Mesothelial cell of epicardium (in vitro differentiated cells): ENCODE measurements at regions not wholly inside any gene's neighbourhood (a gene's known extent, or its start where the extent isn't known, plus 50 kb on each side); places are given as distances from the start of the nearest gene placed in this dataset.

Experiments
- DNase-seq, 2 experiments: peaks; one replicate each; pipeline ENCODE4 v3.0.0; 2021; ENCODE audit warnings: low spot score in 2 of 2; ENCODE audit not compliant: unreplicated experiment in 2 of 2
- H3K27ac Mint-ChIP-seq: 2 replicates; pipeline ENCODE4 v1.8.0; 2021; ENCODE audit warnings: mixed read lengths
- H3K27me3 Mint-ChIP-seq: 2 replicates; pipeline ENCODE4 v1.8.0; 2021; ENCODE audit warnings: low read depth, mixed read lengths
- H3K36me3 Mint-ChIP-seq: 2 replicates; pipeline ENCODE4 v1.8.0; 2021; ENCODE audit warnings: mixed read lengths
- H3K4me1 Mint-ChIP-seq: 2 replicates; pipeline ENCODE4 v1.8.0; 2021; ENCODE audit warnings: mixed read lengths
- H3K4me3 Mint-ChIP-seq: 2 replicates; pipeline ENCODE4 v1.8.0; 2021; ENCODE audit warnings: mild to moderate bottlenecking, moderate library complexity, mixed read lengths
- H3K9me3 Mint-ChIP-seq: 2 replicates; pipeline ENCODE4 v1.8.0; 2021; ENCODE audit warnings: mixed read lengths
- TF ChIP-seq, protein P1 (sequence below): fragments of 200-600 bp; sonication (generic); IDR thresholded peaks from one replicate; pipeline ENCODE4 v1.5.0; 2021; ENCODE audit warnings: antibody characterized with exemption; ENCODE audit not compliant: unreplicated experiment

GRCh38 chr11:127133061-127133460 is 132.5 kb upstream of the KIRREL3 start:
- TF ChIP-seq, protein P1, sequence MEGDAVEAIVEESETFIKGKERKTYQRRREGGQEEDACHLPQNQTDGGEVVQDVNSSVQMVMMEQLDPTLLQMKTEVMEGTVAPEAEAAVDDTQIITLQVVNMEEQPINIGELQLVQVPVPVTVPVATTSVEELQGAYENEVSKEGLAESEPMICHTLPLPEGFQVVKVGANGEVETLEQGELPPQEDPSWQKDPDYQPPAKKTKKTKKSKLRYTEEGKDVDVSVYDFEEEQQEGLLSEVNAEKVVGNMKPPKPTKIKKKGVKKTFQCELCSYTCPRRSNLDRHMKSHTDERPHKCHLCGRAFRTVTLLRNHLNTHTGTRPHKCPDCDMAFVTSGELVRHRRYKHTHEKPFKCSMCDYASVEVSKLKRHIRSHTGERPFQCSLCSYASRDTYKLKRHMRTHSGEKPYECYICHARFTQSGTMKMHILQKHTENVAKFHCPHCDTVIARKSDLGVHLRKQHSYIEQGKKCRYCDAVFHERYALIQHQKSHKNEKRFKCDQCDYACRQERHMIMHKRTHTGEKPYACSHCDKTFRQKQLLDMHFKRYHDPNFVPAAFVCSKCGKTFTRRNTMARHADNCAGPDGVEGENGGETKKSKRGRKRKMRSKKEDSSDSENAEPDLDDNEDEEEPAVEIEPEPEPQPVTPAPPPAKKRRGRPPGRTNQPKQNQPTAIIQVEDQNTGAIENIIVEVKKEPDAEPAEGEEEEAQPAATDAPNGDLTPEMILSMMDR, result no peak
- Mint-ChIP-seq H3K27me3 (peaks cover 4% of the 10 kb centered on the region), H3K27ac (no peak overlapping the region), H3K4me3 (no peak overlapping the region), H3K4me1 (no peaks in the 10 kb centered on the region), H3K9me3 (peaks cover 3% of the 10 kb centered on the region), H3K36me3 (no peaks in the 10 kb centered on the region)
- DNase-seq, result no peak

- no peak for DNase-seq
- H3K36me3 Mint-ChIP-seq, result no peaks in the 10 kb centered on the region
- no peaks in the 10 kb centered on the region for H3K4me1 Mint-ChIP-seq
- TF ChIP-seq, protein P1, result no peak
- H3K4me3 Mint-ChIP-seq, result no peak overlapping the region
- no peak overlapping the region for H3K27ac Mint-ChIP-seq
- H3K9me3 Mint-ChIP-seq, result peaks cover 3% of the 10 kb centered on the region
- H3K27me3 Mint-ChIP-seq, result no peaks in the 10 kb centered on the region
These were observed 129.8 kb upstream of the KIRREL3 start for GRCh38 chr11:127130321-127130720.

DNA sequence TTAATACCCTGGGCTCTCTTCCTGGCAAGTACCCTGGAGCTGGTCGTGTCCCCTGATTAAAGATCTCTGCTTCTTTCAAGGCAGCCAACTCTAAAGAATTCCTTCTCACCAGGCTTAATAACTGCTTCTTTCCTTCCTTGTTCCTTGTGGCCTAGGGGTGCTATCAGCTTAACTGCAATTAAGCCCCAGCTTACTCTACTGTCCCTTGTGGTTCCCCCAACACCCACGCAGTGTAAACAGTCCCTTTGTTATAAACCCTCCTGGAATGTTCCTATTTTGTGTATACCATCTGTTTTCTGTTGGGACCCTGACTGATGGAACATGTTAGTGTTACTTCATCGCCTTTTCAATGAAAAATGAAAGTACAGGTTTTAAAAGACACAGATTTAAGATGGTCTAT is 126.4 kb upstream of the KIRREL3 start:
- H3K4me1 Mint-ChIP-seq, result no peaks in the 10 kb centered on the region
- H3K9me3 Mint-ChIP-seq, result no peaks in the 10 kb centered on the region
- H3K27me3 Mint-ChIP-seq, result no peaks in the 10 kb centered on the region
- DNase-seq, result no peak
- no peak overlapping the region for H3K27ac Mint-ChIP-seq
- no peaks in the 10 kb centered on the region for H3K36me3 Mint-ChIP-seq
- TF ChIP-seq, protein P1, result no peak
- no peak overlapping the region for H3K4me3 Mint-ChIP-seq

DNA sequence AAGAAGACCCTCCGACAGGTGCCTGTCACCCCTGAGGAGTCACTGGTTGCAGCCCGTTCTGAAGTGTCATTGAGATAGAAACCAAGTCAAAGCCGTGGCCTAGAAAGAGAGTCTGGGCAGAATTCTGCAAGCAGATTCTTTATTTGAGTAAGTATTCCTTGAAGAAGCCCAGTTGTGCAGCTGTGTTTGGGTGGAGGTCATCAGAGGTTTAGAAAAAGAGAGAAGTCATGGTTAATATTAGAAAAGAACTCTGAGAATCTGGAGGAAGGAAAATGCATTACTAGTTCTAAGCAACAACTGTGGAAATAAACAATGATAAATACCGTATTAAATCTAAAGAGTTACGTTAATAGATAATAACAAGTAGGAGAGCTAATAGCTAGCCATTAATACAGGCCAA is 118.8 kb upstream of the KIRREL3 start:
- Mint-ChIP-seq H3K27ac (no peak overlapping the region), H3K27me3 (no peaks in the 10 kb centered on the region), H3K9me3 (no peaks in the 10 kb centered on the region), H3K4me3 (no peak overlapping the region), H3K36me3 (no peaks in the 10 kb centered on the region), H3K4me1 (peaks cover 13% of the 10 kb centered on the region)
- TF ChIP-seq, protein P1, result no peak
- DNase-seq, result no peak

DNA sequence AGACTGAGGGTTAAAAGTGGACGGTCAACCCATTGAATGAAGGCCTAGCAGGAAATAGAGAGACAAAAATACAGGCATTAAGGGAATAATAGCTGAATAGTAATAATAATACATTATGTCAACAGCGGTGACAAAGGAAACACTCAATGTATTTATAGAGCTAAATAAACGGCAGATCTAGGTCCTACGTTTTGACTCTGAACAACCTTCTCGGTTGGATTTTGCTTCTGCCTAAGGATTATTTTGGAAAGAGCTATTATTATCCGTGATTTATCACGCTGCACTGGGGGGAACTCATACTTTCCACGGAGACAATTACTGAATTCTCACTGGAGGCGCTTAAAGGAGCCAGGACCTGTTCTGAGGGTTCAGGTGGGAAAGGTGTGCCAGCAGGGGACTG is 118.2 kb upstream of the KIRREL3 start:
- H3K36me3 Mint-ChIP-seq, result no peaks in the 10 kb centered on the region
- no peak overlapping the region for H3K27ac Mint-ChIP-seq
- peaks cover 13% of the 10 kb centered on the region for H3K4me1 Mint-ChIP-seq

More for the DNA sequence above, 118.2 kb upstream of the KIRREL3 start:
- H3K4me3 Mint-ChIP-seq, result no peak overlapping the region
- H3K9me3 Mint-ChIP-seq, result no peaks in the 10 kb centered on the region
- no peaks in the 10 kb centered on the region for H3K27me3 Mint-ChIP-seq
- no peak for DNase-seq
- TF ChIP-seq, protein P1, result no peak
